Ovary (tissue), 3 donors: ENCODE measurements at regions not wholly inside any gene's neighbourhood (a gene's known extent, or its start where the extent isn't known, plus 50 kb on each side); places are given as distances from the start of the nearest gene placed in this dataset.

Experiments
- CTCF ChIP-seq, 3 donors: fragments of 450-650 bp in 2 of 3; fragments of 200-600 bp in 1 of 3; IDR thresholded peaks; one replicate each; pipeline versions ENCODE4 v1.5.1 to v1.8.0; 2016 to 2022; ENCODE audit warnings: antibody characterized with exemption in 3 of 3, mild to moderate bottlenecking in 1 of 3
- POLR2A ChIP-seq: fragments of 450-650 bp; IDR thresholded peaks from one replicate; pipeline ENCODE4 v1.6.1; 2017; ENCODE audit warnings: antibody characterized with exemption, mild to moderate bottlenecking, moderate library complexity
- donor health status: DM: no; HTN: no; CAD: no.

GRCh38 chr6:147704691-147705090, 196.2 kb downstream of the SAMD5 start:
- TF ChIP-seq POLR2A (no peak), CTCF (IDR thresholded peaks at IDR 0.05) (no peak)
